CD4-positive, CD25-positive, alpha-beta regulatory T cell (primary cell): ENCODE measurements at regions not wholly inside any gene's neighbourhood (a gene's known extent, or its start where the extent isn't known, plus 50 kb on each side); places are given as distances from the start of the nearest gene placed in this dataset.

ENCODE experiments used
- ATAC-seq, 2 donors: fragments of 150-1000 bp; cut with Tn5 transposase; one replicate each; pipeline ENCODE4 v1.10.0; 2021; ENCODE audit warnings: low read depth in 2 of 2, moderate number of reproducible peaks in 2 of 2, moderate library complexity in 1 of 2
- DNase-seq, 3 donors: peaks; one replicate each; pipeline versions ENCODE4 v3.0.0 to v3.0.0-alpha.2; 2012 to 2022; ENCODE audit warnings: mixed read lengths in 1 of 3
- H3K27ac ChIP-seq: one replicate; pipeline ENCODE4 v1.7.0; 2013; ENCODE audit warnings: mild to moderate bottlenecking, low read length; ENCODE audit not compliant: insufficient read depth, poor library complexity, severe bottlenecking
- H3K27me3 ChIP-seq: one replicate; pipeline ENCODE4 v1.7.0; 2013; ENCODE audit warnings: low read length; ENCODE audit not compliant: control insufficient read depth, insufficient read depth
- H3K36me3 ChIP-seq: one replicate; pipeline ENCODE4 v1.7.0; 2013; ENCODE audit warnings: mild to moderate bottlenecking, low read length, moderate library complexity; ENCODE audit not compliant: control insufficient read depth, insufficient read depth
- H3K4me1 ChIP-seq: 2 replicates; pipeline ENCODE4 v1.7.0; 2013; ENCODE audit warnings: mild to moderate bottlenecking, low read length; ENCODE audit not compliant: insufficient read depth, control insufficient read depth, poor library complexity, severe bottlenecking
- H3K4me3 ChIP-seq: one replicate; pipeline ENCODE4 v1.7.0; 2013; ENCODE audit warnings: low read depth, mild to moderate bottlenecking, low read length, moderate library complexity
- H3K9me3 ChIP-seq, 2 experiments: 1 replicate in 1 of 2; 2 replicates in 1 of 2; pipeline ENCODE4 v1.7.0; 2013; ENCODE audit warnings: low read length in 2 of 2, mild to moderate bottlenecking in 1 of 2, moderate library complexity in 1 of 2; ENCODE audit not compliant: control insufficient read depth in 2 of 2
- H3K27ac Mint-ChIP-seq, 3 donors: one replicate each; pipeline ENCODE4 v1.8.0; 2020 to 2022; ENCODE audit warnings: mild to moderate bottlenecking in 3 of 3, mixed read lengths in 3 of 3, moderate library complexity in 2 of 3
- H3K27me3 Mint-ChIP-seq: one replicate; pipeline ENCODE4 v1.8.0; 2022; ENCODE audit warnings: mild to moderate bottlenecking, mixed read lengths
- H3K36me3 Mint-ChIP-seq: one replicate; pipeline ENCODE4 v1.8.0; 2020; ENCODE audit warnings: mixed read lengths
- H3K4me1 Mint-ChIP-seq, 4 donors: one replicate each; pipeline ENCODE4 v1.8.0; 2020 to 2022; ENCODE audit warnings: mixed read lengths in 4 of 4, mild to moderate bottlenecking in 1 of 4
- H3K4me3 Mint-ChIP-seq, 4 donors: one replicate each; pipeline ENCODE4 v1.8.0; 2020 to 2022; ENCODE audit warnings: mild to moderate bottlenecking in 4 of 4, mixed read lengths in 4 of 4, moderate library complexity in 3 of 4
- H3K9me3 Mint-ChIP-seq, 7 donors: one replicate each; pipeline ENCODE4 v1.8.0; 2020 to 2022; ENCODE audit warnings: mixed read lengths in 7 of 7, mild to moderate bottlenecking in 3 of 7, moderate library complexity in 2 of 7

GRCh38 chr18:61203151-61203550 lies 130.1 kb upstream of the CDH20 start:
- Histone ChIP-seq H3K4me1 (no peaks in the 10 kb centered on the region), H3K27ac (no peak overlapping the region), H3K4me3 (no peak overlapping the region), H3K27me3 (no peaks in the 10 kb centered on the region), H3K36me3 (no peaks in the 10 kb centered on the region), H3K9me3 (no peaks in the 10 kb centered on the region)
- DNase-seq (no peak), ATAC-seq (no peak)
- Mint-ChIP-seq H3K4me1 (no peaks in the 10 kb centered on the region), H3K27me3 (no peaks in the 10 kb centered on the region), H3K36me3 (no peaks in the 10 kb centered on the region), H3K27ac (no peak overlapping the region), H3K4me3 (no peak overlapping the region), H3K9me3 (peaks cover 0 to 4% (median 0%) of the 10 kb centered on the region in 7 donors)

GRCh38 chr18:61209801-61210200 lies 123.4 kb upstream of the CDH20 start:
- Mint-ChIP-seq H3K9me3 (peaks cover 0 to 12% (median 2%) of the 10 kb centered on the region in 7 donors), H3K27ac (no peak overlapping the region), H3K4me1 (no peaks in the 10 kb centered on the region), H3K27me3 (no peaks in the 10 kb centered on the region), H3K36me3 (no peaks in the 10 kb centered on the region), H3K4me3 (no peak overlapping the region)
- no peak for DNase-seq
- H3K4me1 ChIP-seq = no peaks in the 10 kb centered on the region
- no peak for ATAC-seq
- no peaks in the 10 kb centered on the region for H3K36me3 ChIP-seq
- H3K27ac ChIP-seq = no peak overlapping the region
- no peaks in the 10 kb centered on the region for H3K27me3 ChIP-seq
- H3K9me3 ChIP-seq = no peaks in the 10 kb centered on the region
- no peak overlapping the region for H3K4me3 ChIP-seq

GRCh38 chr18:61216051-61216450 lies 117.2 kb upstream of the CDH20 start:
- Histone ChIP-seq H3K27ac (no peak overlapping the region), H3K9me3 (no peaks in the 10 kb centered on the region), H3K4me3 (no peak overlapping the region), H3K27me3 (no peaks in the 10 kb centered on the region), H3K36me3 (no peaks in the 10 kb centered on the region), H3K4me1 (no peaks in the 10 kb centered on the region)
- no peak overlapping the region for H3K27ac Mint-ChIP-seq
- H3K4me3 Mint-ChIP-seq = no peak overlapping the region
- no peak for DNase-seq
- no peak for ATAC-seq
- H3K9me3 Mint-ChIP-seq = peaks cover 0 to 10% (median 3%) of the 10 kb centered on the region in 7 donors
- no peaks in the 10 kb centered on the region for H3K36me3 Mint-ChIP-seq
- no peaks in the 10 kb centered on the region for H3K4me1 Mint-ChIP-seq
- no peaks in the 10 kb centered on the region for H3K27me3 Mint-ChIP-seq

GRCh38 chr18:61222206-61222605 lies 111.0 kb upstream of the CDH20 start:
- Mint-ChIP-seq H3K36me3 (no peaks in the 10 kb centered on the region), H3K27ac (no peak overlapping the region), H3K4me3 (no peak overlapping the region), H3K9me3 (peaks cover 1 to 17% (median 13%) of the 10 kb centered on the region in 7 donors), H3K27me3 (no peaks in the 10 kb centered on the region), H3K4me1 (no peaks in the 10 kb centered on the region)
- ATAC-seq (no peak), DNase-seq (no peak)
- Histone ChIP-seq H3K4me3 (no peak overlapping the region), H3K27me3 (no peaks in the 10 kb centered on the region), H3K4me1 (no peaks in the 10 kb centered on the region), H3K27ac (no peak overlapping the region), H3K9me3 (no peaks in the 10 kb centered on the region), H3K36me3 (no peaks in the 10 kb centered on the region)

DNA sequence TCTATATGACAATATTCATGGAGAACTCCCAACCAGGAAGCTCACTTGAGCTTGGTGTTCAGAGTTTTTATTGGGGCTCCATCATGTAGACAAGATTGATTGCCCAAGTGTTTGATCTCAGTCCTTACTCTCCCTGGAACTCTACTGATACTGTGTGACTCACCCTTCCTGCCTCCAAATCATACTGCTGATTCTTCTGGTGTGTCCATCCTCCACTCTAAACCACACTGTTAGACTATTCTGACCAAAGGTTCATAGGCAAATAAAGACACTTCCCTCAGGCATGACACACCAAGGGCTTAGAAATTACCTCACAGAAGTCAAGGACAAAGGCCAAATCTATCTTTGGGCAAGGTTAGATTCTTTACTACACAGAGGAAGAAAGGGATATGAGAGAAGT lies 107.9 kb upstream of the CDH20 start:
- H3K4me1 ChIP-seq = no peaks in the 10 kb centered on the region
- Mint-ChIP-seq H3K27me3 (no peaks in the 10 kb centered on the region), H3K4me1 (no peaks in the 10 kb centered on the region), H3K27ac (no peak overlapping the region), H3K36me3 (no peaks in the 10 kb centered on the region), H3K4me3 (no peak overlapping the region), H3K9me3 (peaks cover 2 to 19% (median 7%) of the 10 kb centered on the region in 7 donors)
- ATAC-seq = no peak
- H3K4me3 ChIP-seq = no peak overlapping the region
- no peak for DNase-seq
- no peaks in the 10 kb centered on the region for H3K27me3 ChIP-seq
- no peak overlapping the region for H3K27ac ChIP-seq
- H3K36me3 ChIP-seq = no peaks in the 10 kb centered on the region
- no peaks in the 10 kb centered on the region for H3K9me3 ChIP-seq

DNA sequence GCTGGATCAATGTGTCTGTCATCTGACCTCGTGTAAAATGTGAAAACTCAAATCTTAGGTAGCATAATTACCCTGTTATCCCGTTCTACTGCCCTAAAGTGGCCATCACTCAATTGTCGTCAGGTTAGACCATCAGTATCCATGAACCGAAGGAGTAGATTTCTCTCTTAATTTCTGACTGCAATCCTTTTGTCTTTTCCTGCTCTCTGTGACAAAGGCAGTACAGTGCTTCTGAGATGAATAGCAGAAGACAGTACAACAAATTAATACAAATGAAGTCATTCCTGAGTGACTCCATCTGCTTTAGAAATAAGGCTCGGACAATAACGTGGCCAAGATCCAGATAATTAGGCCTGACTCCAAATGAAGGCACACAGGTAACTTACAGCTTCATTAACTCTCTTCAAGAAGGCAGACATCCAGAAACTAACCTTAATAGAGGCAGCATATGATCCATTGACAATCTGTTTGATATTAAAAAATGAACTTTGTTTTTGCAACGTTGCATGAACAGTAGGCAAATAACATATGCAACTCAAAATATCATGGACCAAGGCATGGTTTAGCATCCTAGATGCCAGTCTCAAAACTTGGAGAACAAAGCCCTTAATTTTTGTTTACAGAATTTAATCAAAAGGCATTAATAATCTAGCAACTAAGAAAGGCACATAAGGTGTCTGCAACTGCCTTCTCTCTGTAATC lies 96.7 kb upstream of the CDH20 start:
- DNase-seq (no peak), ATAC-seq (no peak)
- no peaks in the 10 kb centered on the region for H3K27me3 ChIP-seq
- H3K4me3 Mint-ChIP-seq = no peak overlapping the region
- H3K9me3 ChIP-seq = no peaks in the 10 kb centered on the region
- no peak overlapping the region for H3K27ac Mint-ChIP-seq
- no peak overlapping the region for H3K4me3 ChIP-seq
- H3K4me1 Mint-ChIP-seq = no peaks in the 10 kb centered on the region
- no peak overlapping the region for H3K27ac ChIP-seq
- no peaks in the 10 kb centered on the region for H3K27me3 Mint-ChIP-seq
- no peaks in the 10 kb centered on the region for H3K36me3 Mint-ChIP-seq
- H3K36me3 ChIP-seq = no peaks in the 10 kb centered on the region
- H3K4me1 ChIP-seq = no peaks in the 10 kb centered on the region
- H3K9me3 Mint-ChIP-seq = peaks cover 0 to 4% (median 1%) of the 10 kb centered on the region in 7 donors

GRCh38 chr18:61237529-61237928 lies 95.7 kb upstream of the CDH20 start:
- no peaks in the 10 kb centered on the region for H3K4me1 ChIP-seq
- no peaks in the 10 kb centered on the region for H3K9me3 ChIP-seq
- H3K36me3 ChIP-seq = no peaks in the 10 kb centered on the region
- DNase-seq (no peak), ATAC-seq (no peak)
- no peak overlapping the region for H3K4me3 Mint-ChIP-seq
- H3K27me3 ChIP-seq = no peaks in the 10 kb centered on the region
- no peak overlapping the region for H3K27ac ChIP-seq
- H3K4me3 ChIP-seq = no peak overlapping the region
- no peak overlapping the region for H3K27ac Mint-ChIP-seq
- H3K4me1 Mint-ChIP-seq = no peaks in the 10 kb centered on the region
- no peaks in the 10 kb centered on the region for H3K36me3 Mint-ChIP-seq
- H3K27me3 Mint-ChIP-seq = no peaks in the 10 kb centered on the region
- H3K9me3 Mint-ChIP-seq = peaks cover 0 to 3% (median 0%) of the 10 kb centered on the region in 7 donors

DNA sequence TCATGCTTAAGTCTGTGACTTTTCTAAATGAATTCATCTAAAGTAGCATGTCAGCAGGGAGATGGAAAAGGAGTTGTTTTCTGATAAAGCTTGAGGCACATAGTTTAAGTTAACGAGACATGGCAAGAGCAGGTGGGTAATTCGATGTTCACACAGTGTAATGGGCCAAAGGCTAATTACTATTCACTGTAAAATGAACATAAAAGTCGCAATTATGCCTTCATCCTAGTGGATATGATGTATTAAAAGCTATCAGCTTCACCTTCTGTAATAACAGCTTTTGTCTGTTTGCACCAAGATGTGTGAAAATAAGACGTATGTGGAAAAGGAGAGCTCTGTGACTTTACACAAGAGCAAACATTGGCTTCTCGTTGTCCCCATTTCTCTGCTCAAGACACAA lies 94.2 kb upstream of the CDH20 start:
- no peaks in the 10 kb centered on the region for H3K27me3 Mint-ChIP-seq
- no peak overlapping the region for H3K4me3 Mint-ChIP-seq
- H3K9me3 Mint-ChIP-seq = peaks cover 0 to 3% (median 0%) of the 10 kb centered on the region in 7 donors
- Histone ChIP-seq H3K4me3 (no peak overlapping the region), H3K36me3 (no peaks in the 10 kb centered on the region), H3K27me3 (no peaks in the 10 kb centered on the region), H3K9me3 (no peaks in the 10 kb centered on the region), H3K27ac (no peak overlapping the region), H3K4me1 (no peaks in the 10 kb centered on the region)
- no peak for DNase-seq
- H3K36me3 Mint-ChIP-seq = no peaks in the 10 kb centered on the region
- H3K4me1 Mint-ChIP-seq = no peaks in the 10 kb centered on the region
- H3K27ac Mint-ChIP-seq = no peak overlapping the region
- no peak for ATAC-seq
